HG03039 (cell line): ENCODE measurements at regions not wholly inside any gene's neighbourhood (a gene's known extent, or its start where the extent isn't known, plus 50 kb on each side); places are given as distances from the start of the nearest gene placed in this dataset.
"Not testable (repeated sequence)": the region's sequence is repeated elsewhere in the genome, so short reads cannot be mapped to it uniquely, and the experiment has no call there.

ENCODE experiments used
- ATAC-seq: cut with Tn5 transposase; IDR thresholded peaks from one replicate; pipeline ENCODE4 v1.9.1; 2021; ENCODE audit warnings: mild to moderate bottlenecking, moderate library complexity; ENCODE audit not compliant: unreplicated experiment

GRCh38 chr7:69078997-69079769 lies 519.1 kb upstream of the AUTS2 start:
- ATAC-seq, result no peak

GRCh38 chr7:69087281-69087680 lies 511.0 kb upstream of the AUTS2 start:
- ATAC-seq, result not testable (repeated sequence)

- ATAC-seq, result no peak
Measured at GRCh38 chr7:69088185-69088584, 510.1 kb upstream of the AUTS2 start.

GRCh38 chr7:69090936-69091335 lies 507.3 kb upstream of the AUTS2 start:
- ATAC-seq, result no peak

GRCh38 chr7:69091521-69091920 lies 506.8 kb upstream of the AUTS2 start:
- ATAC-seq, result no peak

GRCh38 chr7:69095127-69095526 lies 503.1 kb upstream of the AUTS2 start:
- ATAC-seq, result no peak

GRCh38 chr7:69095649-69096048 lies 502.6 kb upstream of the AUTS2 start:
- no peak for ATAC-seq

- no peak for ATAC-seq
Measured at GRCh38 chr7:69104023-69104422, 494.3 kb upstream of the AUTS2 start.

- no peak for ATAC-seq
Measured at GRCh38 chr7:69105092-69105491, 493.2 kb upstream of the AUTS2 start.

GRCh38 chr7:69105981-69106380 lies 492.3 kb upstream of the AUTS2 start:
- ATAC-seq, result no peak

- not testable (repeated sequence) for ATAC-seq
Measured at GRCh38 chr7:69106449-69106848, 491.8 kb upstream of the AUTS2 start.

- ATAC-seq, result not testable (repeated sequence)
Measured at GRCh38 chr7:69106946-69107345, 491.3 kb upstream of the AUTS2 start.

- no peak for ATAC-seq
Measured at GRCh38 chr7:69108097-69108496, 490.2 kb upstream of the AUTS2 start.

- no peak for ATAC-seq
Measured at GRCh38 chr7:69109246-69109645, 489.0 kb upstream of the AUTS2 start.

- no peak for ATAC-seq
Measured at GRCh38 chr7:69109879-69110278, 488.4 kb upstream of the AUTS2 start.

- no peak for ATAC-seq
Measured at GRCh38 chr7:69110450-69111050, 487.7 kb upstream of the AUTS2 start.

- ATAC-seq, result no peak
Measured at GRCh38 chr7:69114374-69114773, 483.9 kb upstream of the AUTS2 start.

GRCh38 chr7:69115788-69116187 lies 482.5 kb upstream of the AUTS2 start:
- no peak for ATAC-seq

GRCh38 chr7:69116196-69116595 lies 482.1 kb upstream of the AUTS2 start:
- not testable (repeated sequence) for ATAC-seq

- ATAC-seq, result no peak
Measured at GRCh38 chr7:69122953-69123352, 475.3 kb upstream of the AUTS2 start.

- ATAC-seq, result no peak
Measured at GRCh38 chr7:69126896-69127479, 471.3 kb upstream of the AUTS2 start.

GRCh38 chr7:69129524-69129923 lies 468.8 kb upstream of the AUTS2 start:
- no peak for ATAC-seq
